WTC11 (cell line): ENCODE measurements at regions not wholly inside any gene's neighbourhood (a gene's known extent, or its start where the extent isn't known, plus 50 kb on each side); places are given as distances from the start of the nearest gene placed in this dataset.

Experiments
- ATAC-seq: fragments of 200-7000 bp; cut with Tn5 transposase; 2 replicates; pipeline ENCODE4 v1.10.0; 2021; ENCODE audit warnings: mild to moderate bottlenecking, moderate library complexity
- CTCF ChIA-PET: fragments of 300-600 bp; sonication (Branson Sonifier 250); formaldehyde crosslinking; loops from one replicate; lab custom pipeline; 2021; ENCODE audit warnings: antibody characterized with exemption; lab: Charles Lee
- POLR2A ChIA-PET: fragments of 350-600 bp; sonication (Branson Sonifier 250); formaldehyde crosslinking; loops from one replicate; lab custom pipeline; 2021; ENCODE audit warnings: antibody characterized with exemption; lab: Charles Lee
- DNase-seq: peaks from one replicate; pipeline ENCODE4 v3.0.0; 2021; ENCODE audit warnings: low spot score
- H3K27ac Mint-ChIP-seq: 2 replicates; pipeline ENCODE4 v1.8.0; 2021; ENCODE audit warnings: mixed read lengths
- H3K27me3 Mint-ChIP-seq: 2 replicates; pipeline ENCODE4 v1.8.0; 2021; ENCODE audit warnings: low read depth, mild to moderate bottlenecking, moderate library complexity, mixed read lengths
- H3K36me3 Mint-ChIP-seq: 2 replicates; pipeline ENCODE4 v1.8.0; 2021; ENCODE audit warnings: mixed read lengths
- H3K4me1 Mint-ChIP-seq: 2 replicates; pipeline ENCODE4 v1.8.0; 2022; ENCODE audit warnings: mixed read lengths
- H3K4me3 Mint-ChIP-seq: 2 replicates; pipeline ENCODE4 v1.8.0; 2021; ENCODE audit warnings: mild to moderate bottlenecking, moderate library complexity, mixed read lengths
- H3K9me3 Mint-ChIP-seq: 2 replicates; pipeline ENCODE4 v1.8.0; 2021; ENCODE audit warnings: mixed read lengths
- ELF4 ChIP-seq: sonication (generic); formaldehyde crosslinking; IDR thresholded peaks from 2 replicates; pipeline ENCODE4 v1.8.1; 2022; ENCODE audit warnings: low read depth, mild to moderate bottlenecking, moderate library complexity, missing genetic modification reagents
- EMX1 ChIP-seq: fragments of 250-450 bp; sonication (Bioruptor Pico); IDR thresholded peaks from 2 replicates; pipeline ENCODE4 v1.8.0; 2021; ENCODE audit warnings: mild to moderate bottlenecking
- ESRRA ChIP-seq: sonication (generic); formaldehyde crosslinking; IDR thresholded peaks from 2 replicates; pipeline ENCODE4 v1.8.1; 2022; ENCODE audit warnings: mild to moderate bottlenecking, missing genetic modification reagents, borderline replicate concordance
- FOXJ3 ChIP-seq: sonication (generic); formaldehyde crosslinking; IDR thresholded peaks from 2 replicates; pipeline ENCODE4 v1.9.0; 2021; ENCODE audit warnings: missing genetic modification reagents, mild to moderate bottlenecking, borderline replicate concordance
- GABPB1 ChIP-seq: sonication (generic); formaldehyde crosslinking; IDR thresholded peaks from 2 replicates; pipeline ENCODE4 v1.8.1; 2023; ENCODE audit warnings: mild to moderate bottlenecking, missing genetic modification reagents
- GTF2I ChIP-seq: fragments of 250-450 bp; sonication (Bioruptor Pico); conservative IDR thresholded peaks from 2 replicates; pipeline ENCODE4 v1.4.0; 2021; ENCODE audit warnings: mild to moderate bottlenecking
- PRRX2 ChIP-seq: fragments of 250-450 bp; sonication (Bioruptor Pico); IDR thresholded peaks from 2 replicates; pipeline ENCODE4 v1.8.0; 2021; ENCODE audit warnings: mild to moderate bottlenecking
- RORB ChIP-seq: fragments of 250-450 bp; sonication (Bioruptor Pico); IDR thresholded peaks from 2 replicates; pipeline ENCODE4 v1.9.0; 2021; ENCODE audit warnings: mild to moderate bottlenecking
- SP1 ChIP-seq: sonication (generic); formaldehyde crosslinking; conservative IDR thresholded peaks from 2 replicates; pipeline ENCODE4 v1.8.1; 2022; ENCODE audit warnings: missing genetic modification reagents
- TEAD4 ChIP-seq: sonication (generic); formaldehyde crosslinking; IDR thresholded peaks from 2 replicates; pipeline ENCODE4 v1.8.0; 2022; ENCODE audit warnings: mild to moderate bottlenecking, missing genetic modification reagents
- ZNF121 ChIP-seq: sonication (generic); formaldehyde crosslinking; IDR thresholded peaks from 2 replicates; pipeline ENCODE4 v1.8.0; 2023; ENCODE audit warnings: missing genetic modification reagents
- TF ChIP-seq, protein P1 (sequence below): fragments of 250-450 bp; sonication (Bioruptor Pico); IDR thresholded peaks from 2 replicates; pipeline ENCODE4 v1.9.0; 2021; ENCODE audit warnings: mild to moderate bottlenecking, borderline replicate concordance
- TF ChIP-seq, protein P2 (sequence below): sonication (generic); formaldehyde crosslinking; IDR thresholded peaks from 2 replicates; pipeline ENCODE4 v1.8.0; 2023; ENCODE audit warnings: missing genetic modification reagents, mild to moderate bottlenecking, borderline replicate concordance
- TF ChIP-seq, protein P3 (sequence below): sonication (generic); formaldehyde crosslinking; IDR thresholded peaks from 2 replicates; pipeline ENCODE4 v1.8.1; 2023; ENCODE audit warnings: mild to moderate bottlenecking, missing genetic modification reagents
- TF ChIP-seq, protein P4 (sequence below): fragments of 250-450 bp; sonication (Bioruptor Pico); IDR thresholded peaks from 2 replicates; pipeline ENCODE4 v1.9.0; 2021; ENCODE audit warnings: mild to moderate bottlenecking

DNA sequence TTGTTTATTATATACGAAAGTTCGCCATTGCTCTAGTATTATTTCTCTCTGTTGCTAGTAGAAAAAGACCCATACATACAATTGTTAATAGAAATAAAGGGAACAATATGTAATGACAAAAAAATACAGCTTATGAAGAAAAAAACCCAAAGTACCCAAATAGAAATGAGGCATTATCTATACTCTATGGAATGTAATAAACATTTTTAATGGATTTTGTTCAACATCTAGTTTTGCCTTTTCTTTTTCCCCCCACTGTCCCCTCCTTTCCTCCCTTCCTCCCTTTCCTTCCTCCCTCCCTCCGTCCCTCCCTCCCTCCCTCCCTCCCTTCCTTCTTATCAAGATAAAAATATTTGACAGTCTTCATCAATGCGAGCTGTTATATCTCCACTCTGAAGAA lies 81.5 kb upstream of the NEK7 start (continued):
- TF ChIP-seq, protein P1, sequence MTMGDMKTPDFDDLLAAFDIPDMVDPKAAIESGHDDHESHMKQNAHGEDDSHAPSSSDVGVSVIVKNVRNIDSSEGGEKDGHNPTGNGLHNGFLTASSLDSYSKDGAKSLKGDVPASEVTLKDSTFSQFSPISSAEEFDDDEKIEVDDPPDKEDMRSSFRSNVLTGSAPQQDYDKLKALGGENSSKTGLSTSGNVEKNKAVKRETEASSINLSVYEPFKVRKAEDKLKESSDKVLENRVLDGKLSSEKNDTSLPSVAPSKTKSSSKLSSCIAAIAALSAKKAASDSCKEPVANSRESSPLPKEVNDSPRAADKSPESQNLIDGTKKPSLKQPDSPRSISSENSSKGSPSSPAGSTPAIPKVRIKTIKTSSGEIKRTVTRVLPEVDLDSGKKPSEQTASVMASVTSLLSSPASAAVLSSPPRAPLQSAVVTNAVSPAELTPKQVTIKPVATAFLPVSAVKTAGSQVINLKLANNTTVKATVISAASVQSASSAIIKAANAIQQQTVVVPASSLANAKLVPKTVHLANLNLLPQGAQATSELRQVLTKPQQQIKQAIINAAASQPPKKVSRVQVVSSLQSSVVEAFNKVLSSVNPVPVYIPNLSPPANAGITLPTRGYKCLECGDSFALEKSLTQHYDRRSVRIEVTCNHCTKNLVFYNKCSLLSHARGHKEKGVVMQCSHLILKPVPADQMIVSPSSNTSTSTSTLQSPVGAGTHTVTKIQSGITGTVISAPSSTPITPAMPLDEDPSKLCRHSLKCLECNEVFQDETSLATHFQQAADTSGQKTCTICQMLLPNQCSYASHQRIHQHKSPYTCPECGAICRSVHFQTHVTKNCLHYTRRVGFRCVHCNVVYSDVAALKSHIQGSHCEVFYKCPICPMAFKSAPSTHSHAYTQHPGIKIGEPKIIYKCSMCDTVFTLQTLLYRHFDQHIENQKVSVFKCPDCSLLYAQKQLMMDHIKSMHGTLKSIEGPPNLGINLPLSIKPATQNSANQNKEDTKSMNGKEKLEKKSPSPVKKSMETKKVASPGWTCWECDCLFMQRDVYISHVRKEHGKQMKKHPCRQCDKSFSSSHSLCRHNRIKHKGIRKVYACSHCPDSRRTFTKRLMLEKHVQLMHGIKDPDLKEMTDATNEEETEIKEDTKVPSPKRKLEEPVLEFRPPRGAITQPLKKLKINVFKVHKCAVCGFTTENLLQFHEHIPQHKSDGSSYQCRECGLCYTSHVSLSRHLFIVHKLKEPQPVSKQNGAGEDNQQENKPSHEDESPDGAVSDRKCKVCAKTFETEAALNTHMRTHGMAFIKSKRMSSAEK = no peak

DNA sequence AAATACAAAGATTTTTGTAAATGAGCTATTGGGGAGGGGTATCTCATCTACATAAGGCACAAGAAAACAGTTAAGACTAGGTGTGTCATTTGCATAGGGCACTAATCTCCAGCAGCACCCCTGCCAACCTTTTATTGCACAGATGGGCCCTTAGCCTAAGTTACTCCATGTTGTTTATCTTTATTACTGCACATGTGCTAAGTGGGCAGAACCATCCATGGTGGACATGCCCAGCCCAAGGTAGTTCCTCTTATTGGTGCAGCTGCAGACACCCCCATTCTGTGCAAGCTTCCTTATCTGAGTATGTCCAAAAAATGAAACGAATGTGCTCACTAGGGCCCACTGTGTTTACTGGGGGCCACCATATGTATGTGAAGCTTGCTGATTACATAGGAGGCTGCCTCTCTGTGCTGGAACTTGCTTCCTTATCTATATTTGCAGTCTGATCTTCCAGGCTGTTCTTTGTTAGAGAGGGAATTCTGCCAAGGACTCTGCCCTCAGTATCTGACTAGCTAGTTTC lies 77.3 kb upstream of the NEK7 start:
- Mint-ChIP-seq H3K4me1 (peaks cover 5% of the 10 kb centered on the region), H3K4me3 (no peak overlapping the region), H3K9me3 (peaks cover 5% of the 10 kb centered on the region), H3K36me3 (no peaks in the 10 kb centered on the region), H3K27me3 (no peaks in the 10 kb centered on the region), H3K27ac (no peak overlapping the region)
- DNase-seq (no peak), ATAC-seq (no peak)
- TF ChIP-seq, protein P2, sequence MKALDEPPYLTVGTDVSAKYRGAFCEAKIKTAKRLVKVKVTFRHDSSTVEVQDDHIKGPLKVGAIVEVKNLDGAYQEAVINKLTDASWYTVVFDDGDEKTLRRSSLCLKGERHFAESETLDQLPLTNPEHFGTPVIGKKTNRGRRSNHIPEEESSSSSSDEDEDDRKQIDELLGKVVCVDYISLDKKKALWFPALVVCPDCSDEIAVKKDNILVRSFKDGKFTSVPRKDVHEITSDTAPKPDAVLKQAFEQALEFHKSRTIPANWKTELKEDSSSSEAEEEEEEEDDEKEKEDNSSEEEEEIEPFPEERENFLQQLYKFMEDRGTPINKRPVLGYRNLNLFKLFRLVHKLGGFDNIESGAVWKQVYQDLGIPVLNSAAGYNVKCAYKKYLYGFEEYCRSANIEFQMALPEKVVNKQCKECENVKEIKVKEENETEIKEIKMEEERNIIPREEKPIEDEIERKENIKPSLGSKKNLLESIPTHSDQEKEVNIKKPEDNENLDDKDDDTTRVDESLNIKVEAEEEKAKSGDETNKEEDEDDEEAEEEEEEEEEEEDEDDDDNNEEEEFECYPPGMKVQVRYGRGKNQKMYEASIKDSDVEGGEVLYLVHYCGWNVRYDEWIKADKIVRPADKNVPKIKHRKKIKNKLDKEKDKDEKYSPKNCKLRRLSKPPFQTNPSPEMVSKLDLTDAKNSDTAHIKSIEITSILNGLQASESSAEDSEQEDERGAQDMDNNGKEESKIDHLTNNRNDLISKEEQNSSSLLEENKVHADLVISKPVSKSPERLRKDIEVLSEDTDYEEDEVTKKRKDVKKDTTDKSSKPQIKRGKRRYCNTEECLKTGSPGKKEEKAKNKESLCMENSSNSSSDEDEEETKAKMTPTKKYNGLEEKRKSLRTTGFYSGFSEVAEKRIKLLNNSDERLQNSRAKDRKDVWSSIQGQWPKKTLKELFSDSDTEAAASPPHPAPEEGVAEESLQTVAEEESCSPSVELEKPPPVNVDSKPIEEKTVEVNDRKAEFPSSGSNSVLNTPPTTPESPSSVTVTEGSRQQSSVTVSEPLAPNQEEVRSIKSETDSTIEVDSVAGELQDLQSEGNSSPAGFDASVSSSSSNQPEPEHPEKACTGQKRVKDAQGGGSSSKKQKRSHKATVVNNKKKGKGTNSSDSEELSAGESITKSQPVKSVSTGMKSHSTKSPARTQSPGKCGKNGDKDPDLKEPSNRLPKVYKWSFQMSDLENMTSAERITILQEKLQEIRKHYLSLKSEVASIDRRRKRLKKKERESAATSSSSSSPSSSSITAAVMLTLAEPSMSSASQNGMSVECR (CRISPR knock-in tag) = no peak
- TF ChIP-seq PRRX2 (CRISPR knock-in tag) = no peak
- no peak for TF ChIP-seq SP1 (CRISPR knock-in tag)
- TF ChIP-seq TEAD4 (CRISPR knock-in tag) = no peak
- TF ChIP-seq EMX1 (CRISPR knock-in tag) = no peak
- TF ChIP-seq ZNF121 (CRISPR knock-in tag) = no peak
- no peak for TF ChIP-seq ELF4 (CRISPR knock-in tag)
- TF ChIP-seq, protein P1 = no peak
- no peak for TF ChIP-seq GABPB1 (CRISPR knock-in tag)
- no peak for TF ChIP-seq ESRRA
- ChIA-PET POLR2A (no interaction called here), CTCF (interaction anchor here (1.4 kb wide), 1 partner anchor 153 kb away, joined by 4 read pairs; no protein-coding TSS in a partner anchor)

DNA sequence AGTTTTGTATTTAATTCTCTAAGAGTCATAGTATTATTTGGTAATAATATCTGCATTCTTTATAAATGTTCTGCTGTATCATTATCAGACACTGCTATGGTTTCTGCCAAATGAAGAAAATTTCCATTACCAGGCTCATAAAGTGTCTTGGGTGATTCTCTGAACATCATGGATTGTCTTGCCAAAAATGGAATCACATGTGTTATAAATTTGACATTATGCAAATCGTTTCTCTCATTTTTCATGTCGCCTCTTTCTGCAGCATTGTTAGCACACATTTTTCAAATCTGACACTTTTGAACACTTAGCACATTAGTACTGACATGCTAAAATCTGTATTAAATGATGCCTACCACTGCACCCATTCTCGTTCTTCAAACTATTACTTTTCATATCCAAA lies 74.2 kb upstream of the NEK7 start:
- Mint-ChIP-seq H3K9me3 (peaks cover 5% of the 10 kb centered on the region), H3K36me3 (no peaks in the 10 kb centered on the region), H3K4me1 (peaks cover 6% of the 10 kb centered on the region), H3K27me3 (no peaks in the 10 kb centered on the region), H3K27ac (no peak overlapping the region), H3K4me3 (no peak overlapping the region)
- ChIA-PET CTCF (no interaction called here), POLR2A (no interaction called here)
- ATAC-seq = no peak
- DNase-seq = no peak
- TF ChIP-seq, protein P3, sequence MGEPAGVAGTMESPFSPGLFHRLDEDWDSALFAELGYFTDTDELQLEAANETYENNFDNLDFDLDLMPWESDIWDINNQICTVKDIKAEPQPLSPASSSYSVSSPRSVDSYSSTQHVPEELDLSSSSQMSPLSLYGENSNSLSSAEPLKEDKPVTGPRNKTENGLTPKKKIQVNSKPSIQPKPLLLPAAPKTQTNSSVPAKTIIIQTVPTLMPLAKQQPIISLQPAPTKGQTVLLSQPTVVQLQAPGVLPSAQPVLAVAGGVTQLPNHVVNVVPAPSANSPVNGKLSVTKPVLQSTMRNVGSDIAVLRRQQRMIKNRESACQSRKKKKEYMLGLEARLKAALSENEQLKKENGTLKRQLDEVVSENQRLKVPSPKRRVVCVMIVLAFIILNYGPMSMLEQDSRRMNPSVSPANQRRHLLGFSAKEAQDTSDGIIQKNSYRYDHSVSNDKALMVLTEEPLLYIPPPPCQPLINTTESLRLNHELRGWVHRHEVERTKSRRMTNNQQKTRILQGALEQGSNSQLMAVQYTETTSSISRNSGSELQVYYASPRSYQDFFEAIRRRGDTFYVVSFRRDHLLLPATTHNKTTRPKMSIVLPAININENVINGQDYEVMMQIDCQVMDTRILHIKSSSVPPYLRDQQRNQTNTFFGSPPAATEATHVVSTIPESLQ = no peak
- TF ChIP-seq GTF2I (CRISPR knock-in tag) = no peak
- no peak for TF ChIP-seq RORB (CRISPR knock-in tag)
- TF ChIP-seq, protein P4, sequence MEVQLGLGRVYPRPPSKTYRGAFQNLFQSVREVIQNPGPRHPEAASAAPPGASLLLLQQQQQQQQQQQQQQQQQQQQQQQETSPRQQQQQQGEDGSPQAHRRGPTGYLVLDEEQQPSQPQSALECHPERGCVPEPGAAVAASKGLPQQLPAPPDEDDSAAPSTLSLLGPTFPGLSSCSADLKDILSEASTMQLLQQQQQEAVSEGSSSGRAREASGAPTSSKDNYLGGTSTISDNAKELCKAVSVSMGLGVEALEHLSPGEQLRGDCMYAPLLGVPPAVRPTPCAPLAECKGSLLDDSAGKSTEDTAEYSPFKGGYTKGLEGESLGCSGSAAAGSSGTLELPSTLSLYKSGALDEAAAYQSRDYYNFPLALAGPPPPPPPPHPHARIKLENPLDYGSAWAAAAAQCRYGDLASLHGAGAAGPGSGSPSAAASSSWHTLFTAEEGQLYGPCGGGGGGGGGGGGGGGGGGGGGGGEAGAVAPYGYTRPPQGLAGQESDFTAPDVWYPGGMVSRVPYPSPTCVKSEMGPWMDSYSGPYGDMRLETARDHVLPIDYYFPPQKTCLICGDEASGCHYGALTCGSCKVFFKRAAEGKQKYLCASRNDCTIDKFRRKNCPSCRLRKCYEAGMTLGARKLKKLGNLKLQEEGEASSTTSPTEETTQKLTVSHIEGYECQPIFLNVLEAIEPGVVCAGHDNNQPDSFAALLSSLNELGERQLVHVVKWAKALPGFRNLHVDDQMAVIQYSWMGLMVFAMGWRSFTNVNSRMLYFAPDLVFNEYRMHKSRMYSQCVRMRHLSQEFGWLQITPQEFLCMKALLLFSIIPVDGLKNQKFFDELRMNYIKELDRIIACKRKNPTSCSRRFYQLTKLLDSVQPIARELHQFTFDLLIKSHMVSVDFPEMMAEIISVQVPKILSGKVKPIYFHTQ (CRISPR knock-in tag) = no peak
- no peak for TF ChIP-seq FOXJ3 (CRISPR knock-in tag)
